ENCODE measurements at regions not wholly inside any gene's neighbourhood (a gene's known extent, or its start where the extent isn't known, plus 50 kb on each side); places are given as distances from the start of the nearest gene placed in this dataset.

- POLR2A ChIA-PET (ENCODE audit: low non-redundant PET): interaction anchor here (0.7 kb wide), 1 partner anchor 649 kb away, joined by 3 read pairs; no protein-coding TSS in a partner anchor
- CTCF ChIA-PET: interaction anchor here (0.6 kb wide), 2 partner anchors 8 to 1313 kb away, joined by 4 read pairs; no protein-coding TSS in a partner anchor
- no peak overlapping the region for H3K27ac ChIP-seq
- no peak for TF ChIP-seq CTCF (conservative IDR thresholded peaks at IDR 0.05; ENCODE audit: low read depth)
- DNase-seq (ENCODE audit: low spot score): no peak
These were observed 378.4 kb downstream of the SPATA31D1 start for GRCh38 chr9:82367016-82367415.

GRCh38 chr9:82367929-82368328 is 379.4 kb downstream of the SPATA31D1 start:
- CTCF ChIA-PET: interaction anchor here (0.7 kb wide), 1 partner anchor 1561 kb away, joined by 9 read pairs; no protein-coding TSS in a partner anchor
- no peak overlapping the region for H3K27ac ChIP-seq
- DNase-seq (ENCODE audit: low spot score): no peak
- POLR2A ChIA-PET (ENCODE audit: low non-redundant PET): no interaction called here
- no peak for TF ChIP-seq CTCF (conservative IDR thresholded peaks at IDR 0.05; ENCODE audit: low read depth)

DNA sequence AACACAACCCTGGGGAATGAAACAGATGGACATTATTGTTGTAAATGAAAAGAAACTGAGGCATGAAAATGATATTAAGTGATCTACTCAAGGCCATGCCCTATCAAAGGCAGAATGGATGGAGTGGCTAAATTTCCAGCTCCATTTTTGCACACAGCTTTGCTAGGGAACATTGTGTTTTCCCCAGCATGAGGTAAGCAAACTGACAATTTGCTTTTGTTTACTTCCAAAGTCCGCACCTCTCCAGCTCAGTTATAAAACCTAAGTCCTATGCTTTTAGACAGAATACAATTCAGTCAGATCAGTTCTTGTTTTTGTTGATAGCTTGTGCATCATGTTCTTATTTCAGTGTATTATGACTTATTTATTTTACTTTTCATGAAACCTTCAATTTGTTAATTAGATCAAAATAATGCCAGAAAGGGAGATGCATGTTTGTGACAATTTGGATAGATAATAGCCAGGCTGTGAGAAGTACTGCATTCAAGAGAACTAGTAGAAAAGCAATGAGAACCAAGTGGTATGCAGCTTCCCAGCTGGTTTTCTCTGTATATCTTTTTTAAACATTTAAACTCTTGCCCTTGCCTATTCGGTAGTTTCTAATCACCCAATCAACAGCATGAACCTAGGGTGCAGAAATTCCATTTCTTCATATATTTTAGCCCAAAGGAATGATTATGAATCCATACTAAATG is 380.8 kb downstream of the SPATA31D1 start:
- TF ChIP-seq CTCF (conservative IDR thresholded peaks at IDR 0.05; ENCODE audit: low read depth): no peak
- no peak for DNase-seq (ENCODE audit: low spot score)
- POLR2A ChIA-PET (ENCODE audit: low non-redundant PET): no interaction called here
- H3K27ac ChIP-seq: no peak overlapping the region
- CTCF ChIA-PET: interaction anchor here (0.7 kb wide), 1 partner anchor 14 kb away, joined by 3 read pairs; no protein-coding TSS in a partner anchor

- DNase-seq (ENCODE audit: low spot score): no peak
- POLR2A ChIA-PET (ENCODE audit: low non-redundant PET): no interaction called here
- CTCF ChIA-PET: interaction anchor here (0.6 kb wide), 4 partner anchors 8 to 453 kb away, joined by 3 to 7 read pairs (median 4); no protein-coding TSS in a partner anchor
These were observed 386.5 kb downstream of the SPATA31D1 start for GRCh38 chr9:82375041-82375440.

DNA sequence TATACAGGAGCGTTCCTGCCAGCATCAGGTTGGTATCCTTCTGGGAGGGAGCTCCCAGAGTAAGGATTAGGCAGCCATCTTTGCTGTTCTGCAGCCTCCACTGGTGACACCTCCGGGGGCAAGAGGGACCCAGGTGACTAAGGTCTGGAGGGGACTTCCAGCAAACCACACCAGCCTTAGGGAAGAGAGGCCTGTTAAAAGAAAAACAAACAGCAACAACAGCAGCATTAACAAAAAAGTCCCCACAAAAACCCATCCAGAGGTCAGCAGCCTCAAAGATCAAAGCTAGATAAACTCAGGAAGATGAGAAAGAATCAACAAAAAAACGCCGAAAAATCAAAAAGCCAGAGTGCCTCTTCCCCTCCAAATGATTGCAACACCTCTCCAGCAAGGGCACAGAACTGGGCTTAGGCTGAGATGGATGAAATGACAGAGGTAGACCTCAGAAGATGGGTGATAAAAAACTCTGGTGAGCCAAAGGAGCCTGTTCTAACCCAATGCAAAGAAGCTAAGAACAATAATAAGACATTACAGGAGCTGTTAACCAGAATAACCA is 388.2 kb downstream of the SPATA31D1 start:
- TF ChIP-seq CTCF (conservative IDR thresholded peaks at IDR 0.05; ENCODE audit: low read depth): no peak
- no peak overlapping the region for H3K27ac ChIP-seq
- ChIA-PET POLR2A (ENCODE audit: low non-redundant PET) (no interaction called here), CTCF (no interaction called here)
- no peak for DNase-seq (ENCODE audit: low spot score)

More at GRCh38 chr9:82375041-82375440, 386.5 kb downstream of the SPATA31D1 start:
- TF ChIP-seq CTCF (conservative IDR thresholded peaks at IDR 0.05; ENCODE audit: low read depth): no peak
- H3K27ac ChIP-seq: no peak overlapping the region

DNA sequence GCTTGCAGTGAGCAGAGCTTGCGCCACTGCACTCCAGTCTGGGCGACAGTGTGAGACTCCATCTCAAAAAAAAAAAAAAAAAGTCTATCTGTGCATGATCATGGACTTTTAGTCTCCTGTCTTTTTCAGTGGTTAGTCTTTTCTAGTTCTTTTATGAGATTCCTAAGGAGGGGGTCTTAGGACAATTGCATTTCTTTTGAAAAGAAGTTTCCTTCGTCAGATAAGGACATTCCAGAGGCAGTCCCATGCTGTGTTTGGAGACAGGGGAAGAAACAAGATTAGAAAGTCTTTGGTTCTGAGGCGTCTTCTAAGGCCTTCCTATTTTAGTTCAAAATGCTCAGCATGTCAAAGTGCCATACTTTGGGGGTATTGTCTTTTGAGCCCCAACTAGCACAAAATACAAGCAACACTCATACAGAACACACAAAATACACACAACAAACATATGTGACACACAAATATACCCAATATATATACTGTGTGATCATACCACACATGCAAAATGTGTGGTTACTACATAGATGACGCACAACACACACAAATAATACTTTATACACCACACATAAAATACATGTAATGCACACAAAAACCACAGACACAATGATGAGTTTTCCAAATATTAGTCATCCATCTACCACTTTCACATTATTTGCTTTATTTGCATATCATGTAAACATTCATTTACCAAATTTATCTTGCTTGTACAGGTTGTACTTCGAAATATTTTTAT is 394.5 kb downstream of the SPATA31D1 start:
- H3K27ac ChIP-seq: no peak overlapping the region
- ChIA-PET CTCF (interaction anchor here (0.6 kb wide), 1 partner anchor 1017 kb away, joined by 3 read pairs; no protein-coding TSS in a partner anchor), POLR2A (ENCODE audit: low non-redundant PET) (no interaction called here)
- no peak for TF ChIP-seq CTCF (conservative IDR thresholded peaks at IDR 0.05; ENCODE audit: low read depth)
- no peak for DNase-seq (ENCODE audit: low spot score)

All from RWPE1 (cell line).